H1 (cell line): ENCODE measurements at regions not wholly inside any gene's neighbourhood (a gene's known extent, or its start where the extent isn't known, plus 50 kb on each side); places are given as distances from the start of the nearest gene placed in this dataset.

ENCODE experiments used
- CTCF ChIA-PET: fragments of 300-600 bp; sonication (Branson Sonifier 250); formaldehyde crosslinking; loops from one replicate; lab custom pipeline; 2021; ENCODE audit not compliant: partially characterized antibody; lab: Charles Lee
- POLR2A ChIA-PET: fragments of 300-600 bp; sonication (Branson Sonifier 250); formaldehyde crosslinking; loops from one replicate; lab custom pipeline; 2021; ENCODE audit warnings: inconsistent platforms; ENCODE audit not compliant: partially characterized antibody; lab: Charles Lee
- DNase-seq, 2 experiments: peaks; one replicate each; pipeline versions ENCODE4 v3.0.0 to v3.0.0-alpha.2; 2010 to 2022; ENCODE audit warnings: low spot score in 2 of 2, low read depth in 1 of 2, mixed read lengths in 1 of 2
- FAIRE-seq: peaks from 2 replicates; lab custom pipeline; 2011; peaks lifted over from hg19 to GRCh38; lab: Jason Lieb, UNC
- H2AFZ ChIP-seq: 2 replicates; pipeline ENCODE4 v1.8.1; 2012; ENCODE audit warnings: low read length, inconsistent platforms
- H2AK5ac ChIP-seq: 2 replicates; pipeline ENCODE4 v1.6.1; 2013; ENCODE audit warnings: low read depth, low read length
- H2BK120ac ChIP-seq: replicated peaks from 2 replicates; pipeline ENCODE3; 2013; ENCODE audit warnings: low read depth, low read length, inconsistent platforms
- H2BK12ac ChIP-seq: 2 replicates; pipeline ENCODE4 v1.6.1; 2013; ENCODE audit warnings: low read depth, low read length
- H2BK15ac ChIP-seq: 2 replicates; pipeline ENCODE4 v1.6.1; 2013; ENCODE audit warnings: low read length
- H2BK20ac ChIP-seq: 2 replicates; pipeline ENCODE4 v1.6.1; 2013; ENCODE audit warnings: low read length
- H2BK5ac ChIP-seq: 2 replicates; pipeline ENCODE4 v1.6.1; 2013; ENCODE audit warnings: low read depth, low read length
- H3K14ac ChIP-seq: 2 replicates; pipeline ENCODE4 v1.6.1; 2013; ENCODE audit warnings: inconsistent platforms; ENCODE audit not compliant: insufficient read length
- H3K18ac ChIP-seq: 2 replicates; pipeline ENCODE4 v1.6.1; 2013; ENCODE audit warnings: low read length; ENCODE audit errors: extremely low read depth
- H3K23ac ChIP-seq: 2 replicates; pipeline ENCODE4 v1.6.1; 2013; ENCODE audit warnings: inconsistent platforms; ENCODE audit not compliant: insufficient read length
- H3K23me2 ChIP-seq: 2 replicates; pipeline ENCODE4 v1.6.1; 2013; ENCODE audit warnings: low read depth, low read length
- H3K27ac ChIP-seq: 2 replicates; pipeline ENCODE4 v1.6.1; 2011; ENCODE audit warnings: low read depth, low read length, inconsistent platforms
- H3K27me3 ChIP-seq, 4 experiments: replicated peaks in 1 of 4; 1 replicate in 1 of 4; 2 replicates in 3 of 4; pipeline versions ENCODE4 v1.6.1 to v1.8.1; 2011 to 2013; ENCODE audit warnings: low read length in 3 of 4, mild to moderate bottlenecking in 3 of 4, inconsistent platforms in 2 of 4, mixed read lengths in 2 of 4, moderate library complexity in 1 of 4; ENCODE audit not compliant: control insufficient read depth in 3 of 4, insufficient read depth in 3 of 4; ENCODE audit errors: extremely low read depth in 1 of 4
- H3K36me3 ChIP-seq, 4 experiments: 2 replicates each; pipeline versions ENCODE4 v1.6.1 to v1.8.1; 2011 to 2013; ENCODE audit warnings: mild to moderate bottlenecking in 4 of 4, low read length in 3 of 4, moderate library complexity in 2 of 4, control low read depth in 1 of 4, inconsistent platforms in 1 of 4; ENCODE audit not compliant: insufficient read depth in 4 of 4, control insufficient read depth in 2 of 4
- H3K4ac ChIP-seq: replicated peaks from 2 replicates; pipeline ENCODE3; 2013; ENCODE audit warnings: low read length, low read depth, mixed read lengths, inconsistent platforms; ENCODE audit not compliant: insufficient read length
- H3K4me1 ChIP-seq, 4 experiments: replicated peaks in 1 of 4; 1 replicate in 1 of 4; 2 replicates in 3 of 4; pipeline versions ENCODE4 v1.6.1 to v1.8.1; 2011 to 2013; ENCODE audit warnings: low read length in 3 of 4, inconsistent platforms in 2 of 4, mixed read lengths in 1 of 4; ENCODE audit not compliant: insufficient read depth in 4 of 4, control insufficient read depth in 3 of 4
- H3K4me2 ChIP-seq, 2 experiments: 2 replicates each; pipeline versions ENCODE4 v1.6.1 to v1.8.1; 2011 to 2013; ENCODE audit warnings: low read depth in 2 of 2, low read length in 2 of 2, control low read depth in 1 of 2, inconsistent platforms in 1 of 2, mild to moderate bottlenecking in 1 of 2; ENCODE audit not compliant: insufficient read depth in 1 of 2
- H3K4me3 ChIP-seq, 4 experiments: fragments of 200-600, 300-600 bp in 1 of 4; sonication (generic), shearing (Covaris generic), sonication (Bioruptor Twin) in 1 of 4; 2 replicates each; pipeline versions ENCODE4 v1.5.1 to v1.8.1; 2011 to 2016; ENCODE audit warnings: low read length in 4 of 4, low read depth in 3 of 4, control low read depth in 2 of 4, inconsistent platforms in 2 of 4, mild to moderate bottlenecking in 2 of 4, mixed read lengths in 1 of 4, moderate library complexity in 1 of 4; ENCODE audit not compliant: insufficient read depth in 2 of 4; ENCODE audit errors: extremely low read depth in 1 of 4
- H3K56ac ChIP-seq: replicated peaks from 2 replicates; pipeline ENCODE3; 2013; ENCODE audit warnings: low read depth, mild to moderate bottlenecking, mixed read lengths, low read length, inconsistent platforms; ENCODE audit not compliant: insufficient read length
- H3K79me1 ChIP-seq: 2 replicates; pipeline ENCODE4 v1.6.1; 2013; ENCODE audit warnings: low read depth, low read length, control low read depth
- H3K79me2 ChIP-seq, 2 experiments: 2 replicates each; pipeline versions ENCODE4 v1.6.1 to v1.8.1; 2012 to 2013; ENCODE audit warnings: low read length in 2 of 2, mild to moderate bottlenecking in 2 of 2, inconsistent platforms in 1 of 2; ENCODE audit not compliant: insufficient read depth in 2 of 2, control insufficient read depth in 1 of 2
- H3K9ac ChIP-seq, 4 experiments: replicated peaks in 1 of 4; 1 replicate in 1 of 4; 2 replicates in 3 of 4; pipeline versions ENCODE4 v1.6.1 to v1.8.1; 2011 to 2013; ENCODE audit warnings: low read depth in 3 of 4, low read length in 3 of 4, control low read depth in 2 of 4, mild to moderate bottlenecking in 2 of 4, moderate library complexity in 2 of 4, inconsistent platforms in 1 of 4; ENCODE audit errors: extremely low read depth in 1 of 4
- H3K9me3 ChIP-seq, 2 experiments: 2 replicates each; pipeline versions ENCODE4 v1.6.1 to v1.8.1; 2012 to 2013; ENCODE audit warnings: mild to moderate bottlenecking in 2 of 2, moderate library complexity in 2 of 2, control low read depth in 1 of 2, inconsistent platforms in 1 of 2, low read depth in 1 of 2, low read length in 1 of 2, mixed read lengths in 1 of 2; ENCODE audit not compliant: insufficient read depth in 2 of 2
- H4K20me1 ChIP-seq, 2 experiments: replicated peaks in 1 of 2; 2 replicates each; pipeline versions ENCODE3 to v1.8.1; 2011 to 2013; ENCODE audit warnings: inconsistent platforms in 2 of 2, low read length in 2 of 2, mild to moderate bottlenecking in 1 of 2; ENCODE audit not compliant: insufficient read depth in 2 of 2, control insufficient read depth in 1 of 2
- H4K5ac ChIP-seq: 2 replicates; pipeline ENCODE4 v1.6.1; 2013; ENCODE audit warnings: low read length, low read depth, mixed read lengths, inconsistent platforms; ENCODE audit not compliant: insufficient read length
- H4K8ac ChIP-seq: 2 replicates; pipeline ENCODE4 v1.8.0; 2013; ENCODE audit warnings: mild to moderate bottlenecking, moderate library complexity, low read length, inconsistent platforms; ENCODE audit not compliant: insufficient read depth; ENCODE audit errors: extremely low read depth
- H4K91ac ChIP-seq: replicated peaks from 2 replicates; pipeline ENCODE3; 2013; ENCODE audit warnings: low read length, mixed read lengths, inconsistent platforms; ENCODE audit not compliant: insufficient read length
- CREB1 ChIP-seq: IDR thresholded peaks from 2 replicates; pipeline ENCODE4 v1.6.1; 2012; ENCODE audit warnings: inconsistent platforms
- GTF2F1 ChIP-seq: IDR thresholded peaks from 2 replicates; pipeline ENCODE4 v1.6.1; 2012; ENCODE audit warnings: low read depth, low read length, improper control_type of control experiment, borderline replicate concordance
- HDAC6 ChIP-seq: IDR thresholded peaks from one replicate; pipeline ENCODE4 v1.7.1; 2012; ENCODE audit warnings: low read depth, mild to moderate bottlenecking, inconsistent platforms, low read length, moderate library complexity
- KDM1A ChIP-seq: fragments of 200-600, 300-600 bp; sonication (generic); IDR thresholded peaks from 2 replicates; pipeline ENCODE4 v1.7.1; 2016; ENCODE audit warnings: mild to moderate bottlenecking, low read length, borderline replicate concordance
- KDM5A ChIP-seq: fragments of 200-600 bp; IDR thresholded peaks from 2 replicates; pipeline ENCODE4 v1.7.1; 2012; ENCODE audit warnings: mild to moderate bottlenecking, low read length, inconsistent platforms, mixed read lengths
- POLR2A ChIP-seq, 2 experiments: IDR thresholded peaks; 1 replicate in 1 of 2; 2 replicates in 1 of 2; pipeline ENCODE4 v1.6.1; 2011; ENCODE audit warnings: low read depth in 2 of 2, low read length in 2 of 2, mild to moderate bottlenecking in 2 of 2; ENCODE audit errors: control extremely low read depth in 1 of 2
- SP1 ChIP-seq: IDR thresholded peaks from 2 replicates; pipeline ENCODE4 v1.6.1; 2011; ENCODE audit warnings: low read depth, low read length
- TCF12 ChIP-seq: IDR thresholded peaks from 2 replicates; pipeline ENCODE4 v1.6.1; 2011; ENCODE audit warnings: low read depth, mild to moderate bottlenecking, low read length
- WGBS, 2 experiments: shearing (Covaris generic) in 1 of 2; methylation state at CpG; one replicate each; pipeline versions ENCODE4 v1.1.6 to v1.1.7; 2013 to 2015; ENCODE audit warnings: low lambda C conversion rate in 2 of 2, mixed read lengths in 2 of 2, inconsistent platforms in 1 of 2, low coverage in 1 of 2, missing lambda C conversion rate in 1 of 2; ENCODE audit not compliant: insufficient replicate concordance in 2 of 2, insufficient coverage in 1 of 2, insufficient read length in 1 of 2; ENCODE audit errors: extremely low coverage in 1 of 2, missing lambda C conversion rate in 1 of 2; 5-methylcytosine and 5-hydroxymethylcytosine counted together

DNA sequence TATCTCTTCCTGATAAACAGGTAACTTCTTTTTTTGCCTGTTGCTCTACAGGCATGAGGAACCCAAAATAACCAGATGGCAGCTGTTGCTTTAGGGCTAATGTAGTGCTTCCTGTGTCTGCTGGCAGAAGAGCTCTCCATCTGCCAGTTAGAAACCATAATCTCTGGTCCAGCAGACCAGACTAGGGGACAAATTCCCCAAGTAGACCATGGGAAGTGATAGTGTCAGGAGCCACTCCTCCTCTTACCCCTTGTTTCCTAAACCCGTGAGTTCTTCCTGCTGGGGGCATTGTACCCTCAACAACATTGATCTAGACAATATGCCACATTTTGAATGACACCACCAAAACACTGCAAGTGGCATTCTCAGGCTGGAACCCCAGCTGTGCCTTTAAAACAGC, 135.9 kb downstream of the DLEU7 start:
- TF ChIP-seq TCF12 = no peak
- no peak for TF ChIP-seq KDM1A
- no peak for TF ChIP-seq SP1
- no peak for TF ChIP-seq KDM5A
- TF ChIP-seq CREB1 = no peak
- no peak for TF ChIP-seq GTF2F1
- TF ChIP-seq HDAC6 = no peak
- no peak for TF ChIP-seq POLR2A (IDR thresholded peaks at IDR 0.05; ENCODE audit: control extremely low read depth in 1 of 2, low read depth in 2 of 2, low read length in 2 of 2)
- no peak overlapping the region for H3K27ac ChIP-seq
- no peak overlapping the region for H3K4me3 ChIP-seq
- no peak overlapping the region for H2BK5ac ChIP-seq
- H3K18ac ChIP-seq = no peak overlapping the region
- no peak overlapping the region for H3K4ac ChIP-seq
- H3K79me2 ChIP-seq = no peaks in the 10 kb centered on the region
- no peaks in the 10 kb centered on the region for H3K79me1 ChIP-seq
- no peaks in the 10 kb centered on the region for H3K23me2 ChIP-seq
- H2AK5ac ChIP-seq = no peak overlapping the region
- no peak overlapping the region for H2BK20ac ChIP-seq
- no peak overlapping the region for H4K91ac ChIP-seq
- H2AFZ ChIP-seq = no peak overlapping the region
- no peak overlapping the region for H3K14ac ChIP-seq
- H2BK120ac ChIP-seq = no peak overlapping the region
- no peak overlapping the region for H3K23ac ChIP-seq
- DNase-seq = no peak
- H3K36me3 ChIP-seq = no peaks in the 10 kb centered on the region
- H3K4me1 ChIP-seq = peaks cover 0 to 3% (median 0%) of the 10 kb centered on the region in 4 experiments; a peak in 1 of 7 replicates
- H4K20me1 ChIP-seq = no peaks in the 10 kb centered on the region
- WGBS, 2 experiments = 82% methylated on average over 1 of the region's 1 CpG; no CpG with 5 or more reads in 1 of the 2 experiments
- no peak overlapping the region for H2BK12ac ChIP-seq
- H3K4me2 ChIP-seq = no peak overlapping the region
- H3K27me3 ChIP-seq = no peaks in the 10 kb centered on the region
- H3K56ac ChIP-seq = no peak overlapping the region
- no peak for FAIRE-seq
- H3K9ac ChIP-seq = no peak overlapping the region
- ChIA-PET POLR2A (no interaction called here), CTCF (interaction anchor here (0.6 to 1.8 kb wide), 3 partner anchors 10 to 204 kb away, joined by 3 to 6 read pairs (median 3); no protein-coding TSS in a partner anchor)
- no peak overlapping the region for H4K5ac ChIP-seq
- no peak overlapping the region for H4K8ac ChIP-seq
- no peak overlapping the region for H2BK15ac ChIP-seq
- no peaks in the 10 kb centered on the region for H3K9me3 ChIP-seq
